ENCODE measurements at regions not wholly inside any gene's neighbourhood (a gene's known extent, or its start where the extent isn't known, plus 50 kb on each side); places are given as distances from the start of the nearest gene placed in this dataset.
"Not testable (repeated sequence)": the region's sequence is repeated elsewhere in the genome, so short reads cannot be mapped to it uniquely, and the experiment has no call there.

DNA sequence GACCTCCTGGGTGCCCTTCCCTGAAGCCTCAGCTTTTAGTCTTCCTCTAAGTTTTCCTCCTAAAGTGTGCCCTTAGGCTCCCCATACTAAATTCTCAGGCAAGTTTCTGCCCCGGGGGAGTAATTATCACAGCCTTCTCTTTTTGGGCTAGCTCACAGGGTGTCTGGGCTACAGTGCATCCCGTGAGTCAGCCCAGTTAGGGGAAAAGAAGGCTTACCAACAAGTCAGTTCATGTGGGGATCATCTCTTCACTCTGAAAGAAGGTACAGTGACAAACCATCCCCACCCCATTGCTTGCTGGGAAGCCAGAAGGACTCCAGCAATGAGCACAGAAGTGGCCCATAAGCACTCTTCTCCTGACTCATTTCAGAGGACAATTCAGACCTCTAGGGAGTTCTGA, 134.7 kb upstream of the FAM9C start:
- DNase-seq: no peak

DNA sequence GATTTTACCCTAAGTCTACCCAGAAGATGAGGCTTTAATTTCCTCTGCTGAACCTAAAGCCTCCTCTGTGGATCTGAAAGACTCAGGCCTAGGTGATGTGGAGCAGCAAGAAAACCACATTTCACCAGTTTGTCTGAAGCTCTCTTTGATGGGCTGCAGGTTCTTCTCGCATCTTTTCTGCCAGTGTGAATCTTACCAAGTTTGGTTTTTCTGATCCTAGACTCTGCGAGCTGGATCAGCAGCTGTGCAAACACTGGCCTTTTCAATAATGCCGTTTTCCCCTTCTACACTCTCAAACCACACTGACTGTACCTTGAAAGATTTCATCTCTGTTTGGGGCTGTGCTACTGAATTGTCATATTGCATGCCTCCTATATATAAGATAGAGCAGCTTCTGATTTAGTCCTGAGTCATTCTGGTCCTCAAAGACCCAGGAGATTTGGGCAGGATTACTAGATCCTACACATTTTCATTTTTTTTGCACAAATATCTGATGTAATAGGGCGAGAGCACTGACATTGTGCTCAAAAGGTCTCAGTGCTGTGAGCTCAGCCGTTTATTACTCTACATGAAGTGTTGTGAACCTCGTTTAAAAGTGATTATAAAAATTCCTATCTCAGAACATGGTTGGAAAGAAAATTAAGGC, 133.6 kb upstream of the FAM9C start:
- no peak for DNase-seq

DNA sequence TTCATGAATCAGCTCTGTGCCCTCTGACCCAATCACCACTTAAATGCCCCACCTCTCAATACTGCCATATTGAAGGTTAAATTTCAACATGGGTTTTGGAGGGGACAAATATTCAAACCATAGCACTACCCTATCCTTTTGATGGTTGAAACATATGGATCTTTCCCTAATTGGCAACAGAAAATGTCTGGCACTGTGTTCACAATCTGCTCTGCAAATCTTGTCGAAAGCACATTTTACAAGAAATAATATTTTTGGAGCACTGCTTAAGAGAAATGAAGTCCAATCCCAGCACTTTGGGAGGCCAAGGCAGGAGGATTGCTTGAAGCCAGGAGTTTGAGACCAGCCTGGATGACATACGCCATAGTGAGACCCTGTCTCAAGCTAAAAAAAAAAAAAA, 130.6 kb upstream of the FAM9C start:
- no peak for DNase-seq

DNA sequence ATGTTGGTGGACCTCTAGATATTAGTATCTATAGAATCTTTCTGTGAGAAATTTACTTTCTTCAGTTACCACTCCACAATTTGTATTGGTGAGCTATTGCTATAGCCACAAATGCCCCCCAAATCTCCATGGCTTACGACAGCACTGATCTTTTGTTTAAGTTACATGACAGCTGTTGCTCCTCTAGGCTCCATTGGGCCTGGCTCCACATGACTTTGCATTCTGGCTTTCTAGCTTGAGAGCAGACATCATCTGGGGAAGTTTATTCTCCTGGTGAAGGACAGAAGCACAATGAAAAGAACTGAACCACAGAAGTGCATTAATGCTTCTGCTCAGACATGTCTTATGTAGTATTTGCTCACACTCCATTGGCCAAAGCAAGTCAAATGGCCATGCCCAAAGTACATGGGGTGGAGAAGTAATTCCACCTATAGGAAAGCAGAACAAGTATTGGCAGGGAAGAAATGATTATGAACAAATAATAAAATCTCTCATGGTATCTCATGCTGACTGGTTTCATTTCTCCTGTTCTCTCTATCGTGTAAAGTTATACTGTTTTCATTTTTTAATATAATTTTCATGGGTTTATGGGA, 126.6 kb upstream of the FAM9C start:
- no peak for DNase-seq

DNA sequence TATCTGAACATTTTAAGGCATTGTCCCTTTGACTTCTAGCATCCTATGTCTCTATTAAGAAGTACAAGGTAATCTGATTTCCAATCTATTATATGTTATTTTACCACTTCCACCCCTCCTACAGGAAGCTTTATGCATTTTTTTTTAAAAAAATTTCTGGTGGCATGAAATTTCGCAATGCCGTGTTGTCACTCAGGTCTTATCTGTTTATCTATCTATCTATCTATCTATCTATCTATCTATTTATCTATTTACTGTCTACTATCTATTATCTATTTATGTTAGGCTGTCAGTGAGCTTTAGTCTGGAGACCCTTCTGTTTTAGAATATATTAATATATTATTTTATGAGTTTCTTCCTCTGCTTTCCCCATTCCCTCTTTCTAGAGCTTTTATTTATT, 125.3 kb upstream of the FAM9C start:
- no peak for DNase-seq

DNA sequence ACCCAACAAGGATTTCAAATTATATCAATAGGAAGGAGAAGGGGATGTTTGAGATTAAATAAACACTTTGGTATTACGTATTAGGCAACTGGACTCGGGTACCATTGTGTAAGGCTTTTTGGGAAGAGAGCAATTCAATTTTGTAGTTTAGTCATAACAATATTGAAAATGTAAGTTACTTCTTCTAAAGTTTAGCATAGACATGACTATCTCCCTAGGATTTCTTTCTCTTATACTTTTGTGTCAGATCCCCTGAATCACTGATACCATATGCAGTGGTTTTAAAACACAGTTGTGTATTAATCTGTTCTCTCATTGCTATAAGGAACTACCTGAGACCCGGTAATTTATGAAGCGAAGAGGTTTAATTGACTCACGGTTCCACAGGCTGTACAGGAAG, 123.8 kb upstream of the FAM9C start:
- DNase-seq: no peak

DNA sequence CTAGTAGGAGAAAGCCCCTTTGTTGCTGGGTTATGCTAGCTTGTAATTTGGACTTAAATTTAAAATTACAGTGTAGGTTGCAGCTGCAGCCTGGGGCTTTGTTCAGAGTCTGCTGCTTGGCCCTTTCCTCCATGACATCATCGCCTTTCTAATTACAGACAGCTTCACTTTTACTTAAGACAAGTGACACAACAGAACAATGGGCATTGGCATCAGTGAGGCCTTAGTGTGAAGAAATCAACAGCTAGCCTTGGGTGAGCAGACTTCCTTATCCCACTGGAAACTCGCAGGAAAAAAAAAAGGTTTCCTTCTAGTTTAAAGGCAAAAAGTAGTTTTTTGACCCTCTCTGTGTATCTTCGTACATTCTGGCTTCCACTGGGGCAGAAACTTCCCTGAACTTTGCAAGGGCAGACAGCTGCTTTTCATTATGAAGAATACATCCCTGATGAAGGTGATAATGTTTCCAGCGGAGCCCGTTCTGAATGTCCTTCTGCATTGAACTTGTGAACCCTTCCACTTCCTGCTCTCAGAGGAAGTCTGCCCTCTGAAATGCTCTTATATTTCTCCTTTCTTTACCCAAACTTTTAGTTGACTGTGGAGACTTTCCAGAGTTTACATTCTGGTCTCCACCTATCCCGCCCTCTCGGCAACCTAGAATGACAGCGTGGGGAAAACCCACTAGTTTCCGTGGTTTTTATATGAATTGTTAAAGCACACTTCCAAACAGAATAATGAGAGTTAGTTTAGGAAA, 123.2 kb upstream of the FAM9C start:
- DNase-seq: no peak

DNA sequence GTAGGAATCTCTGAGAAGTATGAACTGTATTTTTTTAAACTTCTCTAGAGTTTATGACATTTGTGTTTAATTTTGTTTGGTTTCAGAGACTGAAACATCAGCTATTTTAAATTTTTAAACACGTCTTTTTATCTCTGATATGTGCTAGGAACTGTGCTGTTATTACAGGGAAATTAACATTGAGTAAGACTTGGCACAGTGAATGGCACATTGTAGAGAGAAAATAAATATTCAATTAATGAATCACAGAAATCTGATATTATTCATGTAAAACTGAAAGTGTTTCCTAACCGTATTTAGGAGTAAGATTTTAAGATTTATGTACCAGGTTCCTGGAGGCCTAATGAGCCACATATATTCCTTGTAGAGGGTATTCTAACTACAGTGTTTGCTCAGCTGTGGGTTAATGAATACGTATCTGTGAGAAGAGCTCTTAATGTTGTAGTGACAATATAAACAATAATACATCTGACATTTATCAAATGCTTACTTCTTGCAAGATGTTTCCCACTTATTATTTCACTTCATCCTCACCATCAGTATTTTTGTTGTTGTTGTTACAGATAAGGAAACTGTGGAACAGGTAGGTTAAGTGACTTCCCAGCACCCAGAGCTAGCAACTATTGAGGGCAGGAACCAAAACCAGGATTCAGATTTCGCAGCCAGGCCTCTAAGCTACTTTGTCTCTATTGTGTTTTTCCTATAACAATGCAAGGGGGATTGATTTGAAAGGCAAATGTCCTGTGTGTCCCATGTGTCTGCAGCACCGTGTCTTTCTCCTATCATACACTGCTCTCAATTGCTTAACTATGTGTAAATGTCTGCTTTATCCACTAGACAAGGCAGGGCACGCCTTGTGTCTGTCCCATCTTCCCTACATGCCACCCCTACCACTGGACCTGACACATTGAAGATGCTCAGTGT, 121.1 kb upstream of the FAM9C start:
- DNase-seq: no peak

DNA sequence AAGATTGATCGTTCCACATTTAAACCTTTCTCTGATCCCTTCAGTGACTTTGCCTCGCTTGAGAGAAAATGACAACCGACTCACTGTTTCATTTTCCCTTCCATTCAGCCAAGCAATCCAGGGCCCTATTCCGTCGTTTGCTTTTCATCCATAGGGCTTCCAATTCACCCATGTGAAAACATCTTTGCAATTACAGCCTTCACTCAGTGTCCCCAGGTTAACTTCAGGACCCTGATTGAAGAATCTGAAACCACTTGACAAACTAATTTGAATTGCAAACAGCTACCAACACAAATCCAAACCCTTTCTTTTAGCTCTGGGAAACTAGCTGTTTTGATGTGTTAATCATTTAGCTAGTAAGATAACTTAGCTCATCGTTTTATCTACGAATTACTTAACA, 120.2 kb upstream of the FAM9C start:
- no peak for DNase-seq

DNA sequence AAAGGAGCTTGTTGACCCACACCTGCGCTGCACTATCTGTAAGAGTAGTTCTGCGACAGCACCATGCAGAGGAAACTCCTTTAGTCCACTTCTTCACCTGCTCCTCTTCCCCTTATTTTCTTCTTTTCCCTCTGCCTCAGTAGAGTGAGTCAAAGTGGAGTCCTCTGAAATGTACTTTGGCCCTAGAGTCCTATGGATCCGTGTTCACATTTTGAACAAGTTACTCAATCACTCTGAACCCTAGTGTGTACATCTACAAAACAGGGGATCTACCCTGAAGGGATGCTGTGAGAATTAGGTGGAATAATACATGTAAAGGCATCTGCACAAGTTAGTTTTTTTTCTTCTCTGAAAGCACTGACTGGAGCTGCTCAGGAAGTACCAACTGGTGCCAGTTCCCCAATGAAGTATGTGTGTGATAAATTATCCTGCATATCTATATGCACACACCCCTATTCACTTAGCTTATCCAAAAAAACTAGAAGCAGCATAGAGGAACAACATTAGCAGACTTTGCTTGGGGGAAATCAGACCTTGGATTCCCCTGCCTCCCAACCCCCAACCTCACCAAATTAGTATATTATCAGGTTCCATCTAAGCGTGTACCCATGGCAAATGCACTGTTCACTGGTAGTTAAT, 118.5 kb upstream of the FAM9C start:
- no peak for DNase-seq

DNA sequence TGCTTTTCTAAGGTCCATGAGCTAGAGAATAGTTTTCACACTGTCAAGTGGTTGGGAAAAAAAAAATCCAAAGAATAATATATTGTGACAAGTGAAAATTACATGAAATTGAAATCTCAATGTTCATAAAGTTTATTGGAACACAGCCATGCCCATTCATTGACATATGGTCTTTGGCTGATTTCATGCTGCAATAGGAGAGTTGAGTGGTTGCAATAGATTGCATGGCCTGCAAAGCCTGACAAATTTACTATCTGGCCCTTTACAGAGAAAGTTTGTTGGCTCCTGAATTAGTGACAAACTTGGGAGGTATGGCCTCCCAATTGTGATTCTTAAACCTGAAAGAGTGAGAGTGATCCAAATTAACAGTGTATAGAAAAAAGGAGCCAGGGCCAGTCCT, 115.5 kb upstream of the FAM9C start:
- DNase-seq: no peak

DNA sequence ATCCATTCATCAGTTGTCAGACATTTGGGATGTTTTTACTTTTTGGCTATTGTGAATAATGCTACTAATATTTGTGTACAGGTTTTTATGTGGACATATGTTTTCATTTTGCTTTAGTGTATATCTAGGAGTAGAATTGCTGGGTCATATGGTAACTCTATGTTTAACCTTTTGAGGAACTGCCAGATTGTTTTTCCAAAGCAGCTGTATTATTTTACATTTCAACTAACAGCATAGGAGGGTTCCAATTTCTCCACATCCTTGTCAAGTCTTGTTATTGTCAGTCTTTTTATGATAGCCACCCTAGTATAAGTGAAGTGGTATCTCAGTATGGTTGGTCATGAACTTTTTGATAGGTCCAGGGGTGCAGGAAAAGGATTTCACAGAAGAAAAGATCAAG, 114.5 kb upstream of the FAM9C start:
- DNase-seq: no peak

DNA sequence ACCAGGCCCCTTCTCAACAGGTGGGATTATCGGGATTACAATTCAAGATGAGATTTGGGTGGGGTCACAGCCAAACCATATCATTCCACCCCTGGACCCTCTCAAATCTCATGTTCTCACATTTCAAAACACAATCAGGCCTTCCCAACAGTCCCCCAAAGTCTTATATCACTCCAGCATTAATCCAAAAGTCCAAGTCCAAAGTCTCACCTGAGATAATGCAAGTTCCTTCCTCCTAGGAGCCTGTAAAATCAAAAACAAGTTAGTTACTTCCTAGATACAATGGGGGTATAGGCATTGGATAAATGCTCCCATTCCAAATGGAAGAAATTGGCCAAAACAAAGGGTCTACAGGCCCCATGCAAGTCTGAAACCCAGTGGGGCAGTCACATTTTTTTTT, 111.1 kb upstream of the FAM9C start:
- DNase-seq: not testable (repeated sequence)

DNA sequence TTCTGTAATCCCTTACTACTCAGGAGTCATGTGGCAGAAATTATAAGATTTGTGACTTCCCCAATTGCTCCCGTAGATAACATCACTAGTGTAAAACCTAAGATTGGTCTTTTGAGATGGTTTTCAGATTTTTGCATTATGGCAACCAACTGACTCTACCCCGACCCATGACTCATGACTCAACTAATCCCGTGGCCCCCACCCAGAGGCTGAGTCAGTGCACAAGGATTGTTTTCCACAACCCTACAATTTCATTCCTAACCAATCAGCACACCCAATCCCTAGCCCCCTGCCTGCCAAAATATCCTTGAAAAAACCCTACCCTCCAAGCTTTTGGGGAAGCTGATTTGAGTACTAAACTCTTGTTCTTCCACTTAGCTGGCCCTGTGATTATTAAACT, 109.4 kb upstream of the FAM9C start:
- DNase-seq: no peak

DNA sequence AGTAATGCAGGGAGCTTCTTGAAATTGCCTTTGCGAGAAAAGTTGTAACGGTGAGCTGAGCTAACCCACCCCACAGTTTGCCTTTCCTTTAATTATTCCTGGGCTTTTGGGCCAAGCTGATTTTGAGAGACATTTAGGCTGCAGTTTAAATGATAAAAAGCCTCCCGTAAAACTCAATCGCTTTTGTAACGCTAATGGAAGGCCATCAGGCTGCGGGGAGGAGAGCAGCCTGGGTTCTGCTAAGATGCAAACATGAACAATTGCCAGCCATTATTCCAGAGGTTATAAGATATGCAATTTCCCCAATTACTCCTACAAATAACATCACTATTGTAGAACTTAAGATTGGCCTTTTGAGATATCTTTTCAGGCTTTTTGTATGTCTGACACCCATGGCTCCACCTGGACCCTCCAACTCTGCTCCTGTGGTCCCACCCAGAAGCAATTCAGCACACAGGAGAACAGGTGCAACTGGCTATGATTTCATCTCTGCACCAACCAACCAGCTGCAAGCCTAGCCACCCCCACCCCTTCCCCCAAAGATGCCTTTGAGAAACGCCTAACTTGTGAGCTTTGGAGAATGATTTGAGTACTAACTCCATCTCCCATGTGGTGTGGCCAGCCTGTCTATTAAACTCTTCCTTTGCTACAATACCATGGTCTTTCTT, 108.2 kb upstream of the FAM9C start:
- DNase-seq: no peak

DNA sequence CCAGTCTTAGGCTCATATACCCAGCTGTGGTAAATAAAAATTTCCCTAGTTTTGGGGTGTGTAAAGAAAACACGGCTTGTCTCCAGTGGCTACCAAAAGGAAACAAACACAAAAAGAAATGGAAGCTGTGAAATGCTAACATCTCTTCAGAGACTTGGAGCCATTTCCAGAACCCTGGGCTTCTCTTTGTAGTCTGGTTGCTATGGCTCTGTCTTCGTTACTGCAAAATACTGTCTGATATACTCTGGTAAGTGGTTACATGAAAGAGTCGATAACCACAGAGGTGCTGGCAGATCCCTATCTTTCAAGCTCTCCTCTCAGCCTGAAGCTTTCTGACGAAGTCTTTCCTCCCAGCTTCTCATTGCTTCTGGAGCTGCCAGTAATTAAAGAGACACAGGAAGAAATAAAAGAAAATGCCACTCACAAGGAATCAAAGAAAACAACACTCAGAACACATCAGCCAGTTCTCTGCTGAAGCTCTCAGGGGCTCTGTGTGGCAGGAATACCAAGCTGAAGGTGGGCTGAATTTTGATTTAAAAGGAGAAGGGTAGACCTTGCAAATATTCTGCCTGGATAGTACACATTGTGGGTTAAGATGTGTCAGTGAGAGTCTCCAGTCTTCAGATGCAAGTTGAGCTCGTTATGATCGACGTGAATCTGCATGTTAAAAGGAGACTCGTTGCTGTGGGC, 107.6 kb upstream of the FAM9C start:
- no peak for DNase-seq

DNA sequence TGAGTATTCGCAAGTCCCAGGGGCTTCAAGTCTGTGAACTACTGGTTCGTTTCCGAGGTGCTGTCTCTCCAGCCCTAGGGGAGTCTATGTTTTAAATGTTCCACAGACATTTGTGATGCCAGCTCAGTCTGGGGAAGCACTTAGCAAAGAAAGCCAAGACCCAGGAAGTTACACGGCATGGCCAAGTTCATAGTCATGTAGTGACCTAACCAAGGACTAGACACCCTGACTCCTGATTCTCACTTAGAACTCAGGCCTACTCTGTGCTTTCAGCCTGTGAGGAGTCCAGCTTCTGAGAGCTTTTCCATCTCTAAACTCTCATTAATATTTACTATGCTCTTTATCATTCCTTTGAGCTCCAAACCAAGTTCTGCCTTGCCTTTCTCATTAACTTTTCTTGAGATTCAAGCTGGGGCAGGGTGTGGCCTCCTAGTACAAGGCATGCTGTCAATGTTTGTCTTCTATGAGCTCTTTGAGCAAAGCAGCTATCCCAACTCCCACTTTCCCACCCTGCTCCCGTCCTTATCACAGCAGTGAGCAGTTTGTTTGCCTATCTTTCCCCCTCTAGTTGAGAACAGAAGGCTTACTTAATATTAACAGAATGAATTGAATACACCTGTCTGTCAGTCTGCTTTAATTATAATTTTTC, 105.4 kb upstream of the FAM9C start:
- no peak for DNase-seq

DNA sequence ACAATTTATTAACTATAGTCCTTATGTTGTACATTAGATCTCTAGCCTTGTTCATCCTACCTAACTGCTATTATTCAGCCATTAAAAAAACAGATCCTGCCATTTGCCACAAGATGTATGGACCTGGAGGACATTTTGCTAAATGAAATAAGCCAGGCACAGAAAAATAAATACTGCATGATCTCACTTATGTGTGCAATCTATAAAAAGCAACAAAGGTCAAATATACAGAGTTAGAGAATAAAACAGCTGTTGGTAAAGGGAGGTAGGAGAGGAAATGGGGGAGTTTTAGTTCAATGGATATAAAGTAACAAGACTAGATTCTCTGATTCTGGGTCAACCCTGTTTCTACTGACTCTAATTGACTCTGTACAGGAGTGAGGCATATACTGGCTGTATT, 103.3 kb upstream of the FAM9C start:
- DNase-seq: no peak

DNA sequence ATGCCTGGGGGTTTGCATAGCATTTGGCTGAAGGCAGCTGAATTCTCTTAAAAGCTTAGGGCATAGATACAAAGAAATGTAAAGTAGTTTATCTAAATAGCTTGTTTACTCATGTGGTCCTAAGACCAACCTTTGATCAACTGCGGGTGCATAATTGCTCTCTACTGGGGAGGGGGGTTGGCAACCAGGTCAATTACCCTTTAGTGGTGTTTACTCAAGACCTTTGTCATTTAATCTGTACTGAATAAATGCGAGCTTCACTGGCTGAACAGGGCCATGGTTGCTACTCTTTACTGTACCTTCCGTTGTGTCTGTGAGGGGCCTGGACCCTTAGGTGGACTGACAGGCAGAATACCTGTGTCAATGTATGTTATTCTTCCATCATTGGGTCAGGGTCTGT, 102.7 kb upstream of the FAM9C start:
- DNase-seq: no peak

DNA sequence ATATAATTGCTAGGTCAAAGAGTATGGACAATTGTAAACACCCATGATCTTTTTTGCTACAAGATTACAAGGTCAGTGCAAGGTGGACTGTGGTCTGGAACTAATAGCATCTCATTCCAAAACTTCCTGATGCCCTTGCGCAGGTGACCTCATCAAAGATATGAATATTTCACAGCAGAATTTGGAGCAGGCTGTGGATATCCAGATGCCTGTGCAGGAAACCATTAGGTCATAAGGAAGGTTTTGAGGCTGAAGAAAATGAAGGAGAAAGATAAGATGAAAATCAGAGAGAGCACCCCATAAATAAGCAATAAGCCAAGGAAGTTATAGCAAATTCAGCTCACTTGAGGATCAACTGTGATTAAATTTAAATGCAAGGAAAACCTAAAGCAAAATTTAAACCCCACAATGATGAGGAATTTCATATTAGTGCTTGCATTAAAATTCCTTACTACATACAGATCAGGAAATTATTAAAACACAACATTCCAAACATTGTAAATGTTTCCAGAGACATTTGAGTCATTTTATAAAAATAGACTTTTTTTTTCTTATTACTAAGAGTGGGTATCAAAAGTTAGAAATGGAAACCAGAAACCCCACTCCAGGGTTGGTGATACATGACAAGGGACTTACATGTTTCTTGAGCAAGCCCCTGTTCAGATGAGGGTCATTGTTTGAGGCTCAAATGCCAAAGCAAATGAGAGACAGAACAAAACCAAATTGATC, 100.7 kb upstream of the FAM9C start:
- DNase-seq: no peak

DNA sequence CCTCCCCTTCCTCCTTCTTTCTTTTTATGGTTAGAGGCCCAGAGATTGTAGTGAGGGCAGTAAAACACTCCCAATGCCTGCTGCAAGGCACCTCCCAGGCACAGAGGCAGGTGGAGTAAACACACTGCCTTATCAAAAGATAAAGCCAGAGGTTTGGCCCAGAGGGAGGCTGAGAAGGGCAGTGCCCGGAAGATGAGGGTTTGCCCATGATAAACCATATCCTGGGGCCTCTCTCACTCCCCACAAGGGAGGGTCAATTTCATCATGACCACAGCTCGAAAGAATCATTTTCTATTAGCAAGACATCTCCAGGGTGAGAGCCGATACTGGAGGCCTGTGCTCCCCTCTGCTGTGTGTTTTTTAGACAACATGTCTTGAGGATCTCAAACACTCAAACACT, 98.5 kb upstream of the FAM9C start:
- no peak for DNase-seq
